Breast epithelium (tissue), 4 donors: ENCODE measurements at regions not wholly inside any gene's neighbourhood (a gene's known extent, or its start where the extent isn't known, plus 50 kb on each side); places are given as distances from the start of the nearest gene placed in this dataset.

ENCODE experiments used
- DNase-seq, 2 donors: peaks; one replicate each; pipeline ENCODE4 v3.0.0-alpha.2; 2019; ENCODE audit warnings: low spot score in 2 of 2
- H3K27ac ChIP-seq, 2 donors: fragments of 200-600 bp; sonication (generic) in 1 of 2; one replicate each; pipeline ENCODE4 v1.5.1; 2016 to 2019; ENCODE audit warnings: mild to moderate bottlenecking in 1 of 2
- H3K27me3 ChIP-seq, 2 donors: fragments of 200-600 bp; sonication (generic) in 1 of 2; one replicate each; pipeline versions ENCODE4 v1.5.1 to v1.6.0; 2017 to 2019; ENCODE audit warnings: control low read depth in 1 of 2, mild to moderate bottlenecking in 1 of 2
- H3K36me3 ChIP-seq: fragments of 200-600 bp; one replicate; pipeline ENCODE4 v1.5.1; 2019
- H3K4me1 ChIP-seq, 2 donors: fragments of 200-600 bp; sonication (generic); one replicate each; pipeline ENCODE4 v1.5.1; 2016 to 2019; ENCODE audit warnings: control low read depth in 1 of 2
- H3K4me3 ChIP-seq, 3 donors: fragments of 200-600 bp; sonication (generic); 1 replicate in 2 of 3; 2 replicates in 1 of 3; pipeline ENCODE4 v1.5.1; 2016 to 2019; ENCODE audit warnings: mild to moderate bottlenecking in 3 of 3, moderate library complexity in 2 of 3
- H3K9me3 ChIP-seq, 2 donors: fragments of 200-600 bp; sonication (generic) in 1 of 2; one replicate each; pipeline ENCODE4 v1.5.1; 2016 to 2019; ENCODE audit warnings: control low read depth in 1 of 2
- CTCF ChIP-seq, 3 donors: fragments of 450-650 bp; IDR thresholded peaks; one replicate each; pipeline ENCODE4 v1.5.1; 2016 to 2017; ENCODE audit warnings: antibody characterized with exemption in 3 of 3, mild to moderate bottlenecking in 3 of 3, moderate library complexity in 3 of 3
- POLR2A ChIP-seq: fragments of 450-650 bp; IDR thresholded peaks from one replicate; pipeline ENCODE4 v1.6.1; 2016; ENCODE audit warnings: antibody characterized with exemption, mild to moderate bottlenecking, moderate library complexity
- POLR2AphosphoS5 ChIP-seq, 3 donors: sonication (generic); formaldehyde crosslinking; IDR thresholded peaks; one replicate each; pipeline ENCODE4 v1.6.1; 2017; ENCODE audit warnings: antibody characterized with exemption in 3 of 3
- intact Hi-C: fragments of 100-400 bp; cut with DNase I; formaldehyde crosslinking; loops from one replicate; pipeline ENCODE4 v1.15.1; 2023; ENCODE audit warnings: low total_unique reads

- no peaks in the 10 kb centered on the region for H3K27me3 ChIP-seq
- no peak for TF ChIP-seq POLR2A
- TF ChIP-seq CTCF (IDR thresholded peaks at IDR 0.05), result no peak
- no peak for TF ChIP-seq POLR2AphosphoS5 (IDR thresholded peaks at IDR 0.05)
- intact Hi-C loops, result no loop called here
- DNase-seq, result no peak
- no peak overlapping the region for H3K27ac ChIP-seq
- H3K9me3 ChIP-seq, result no peaks in the 10 kb centered on the region
- no peak overlapping the region for H3K4me3 ChIP-seq
- H3K36me3 ChIP-seq, result no peaks in the 10 kb centered on the region
- no peaks in the 10 kb centered on the region for H3K4me1 ChIP-seq
These were observed 102.3 kb upstream of the MAP2 start for GRCh38 chr2:209321581-209321980.

- Histone ChIP-seq H3K36me3 (no peaks in the 10 kb centered on the region), H3K27ac (no peak overlapping the region), H3K27me3 (no peaks in the 10 kb centered on the region), H3K9me3 (no peaks in the 10 kb centered on the region), H3K4me3 (no peak overlapping the region), H3K4me1 (no peaks in the 10 kb centered on the region)
- TF ChIP-seq POLR2A (no peak), CTCF (IDR thresholded peaks at IDR 0.05) (no peak), POLR2AphosphoS5 (IDR thresholded peaks at IDR 0.05) (no peak)
- DNase-seq, result no peak
- intact Hi-C loops, result no loop called here
These were observed 101.8 kb upstream of the MAP2 start for GRCh38 chr2:209322041-209322440.

GRCh38 chr2:209322905-209323512 is 100.8 kb upstream of the MAP2 start:
- no peaks in the 10 kb centered on the region for H3K9me3 ChIP-seq
- TF ChIP-seq POLR2AphosphoS5 (IDR thresholded peaks at IDR 0.05) (no peak), CTCF (IDR thresholded peaks at IDR 0.05) (no peak), POLR2A (no peak)
- no peak for DNase-seq
- no peaks in the 10 kb centered on the region for H3K27me3 ChIP-seq
- intact Hi-C loops, result no loop called here
- H3K4me1 ChIP-seq, result no peaks in the 10 kb centered on the region
- H3K36me3 ChIP-seq, result no peaks in the 10 kb centered on the region
- H3K4me3 ChIP-seq, result no peak overlapping the region
- H3K27ac ChIP-seq, result no peak overlapping the region

- Histone ChIP-seq H3K36me3 (no peaks in the 10 kb centered on the region), H3K4me1 (no peaks in the 10 kb centered on the region), H3K4me3 (no peak overlapping the region), H3K27ac (no peak overlapping the region), H3K9me3 (no peaks in the 10 kb centered on the region), H3K27me3 (no peaks in the 10 kb centered on the region)
- no peak for DNase-seq
- no peak for TF ChIP-seq POLR2A
- no peak for TF ChIP-seq POLR2AphosphoS5 (IDR thresholded peaks at IDR 0.05)
- no peak for TF ChIP-seq CTCF (IDR thresholded peaks at IDR 0.05)
- intact Hi-C loops, result no loop called here
These were observed 100.1 kb upstream of the MAP2 start for GRCh38 chr2:209323738-209324137.

- intact Hi-C loops, result no loop called here
- no peaks in the 10 kb centered on the region for H3K9me3 ChIP-seq
- H3K36me3 ChIP-seq, result no peaks in the 10 kb centered on the region
These were observed 99.6 kb upstream of the MAP2 start for GRCh38 chr2:209324281-209324680.

More at GRCh38 chr2:209324281-209324680, 99.6 kb upstream of the MAP2 start:
- H3K4me1 ChIP-seq, result no peaks in the 10 kb centered on the region
- no peak overlapping the region for H3K27ac ChIP-seq
- H3K27me3 ChIP-seq, result no peaks in the 10 kb centered on the region
- TF ChIP-seq POLR2AphosphoS5 (IDR thresholded peaks at IDR 0.05), result no peak
- TF ChIP-seq POLR2A, result no peak
- TF ChIP-seq CTCF (IDR thresholded peaks at IDR 0.05), result no peak
- no peak overlapping the region for H3K4me3 ChIP-seq
- no peak for DNase-seq
